PC-9 (cell line): ENCODE measurements at regions not wholly inside any gene's neighbourhood (a gene's known extent, or its start where the extent isn't known, plus 50 kb on each side); places are given as distances from the start of the nearest gene placed in this dataset.

ENCODE experiments used
- BruUV-seq: library from RNA; stranded (reverse); fragments of 400-500 nt; replicated peaks from 2 replicates; lab custom pipeline; 2021; lab: Mats Ljungman, UMichigan
- CTCF ChIA-PET: fragments of 300-600 bp; sonication (Branson Sonifier 250); formaldehyde crosslinking; loops from one replicate; lab custom pipeline; 2022; ENCODE audit warnings: antibody characterized with exemption; lab: Charles Lee
- POLR2A ChIA-PET: fragments of 300-600 bp; sonication (Branson Sonifier 250); formaldehyde crosslinking; loops from one replicate; lab custom pipeline; 2022; ENCODE audit warnings: antibody characterized with exemption; ENCODE audit not compliant: unreplicated experiment; lab: Charles Lee
- DNase-seq, 2 experiments: peaks; one replicate each; pipeline versions ENCODE4 v3.0.0 to v3.0.0-alpha.2; 2015 to 2022; ENCODE audit warnings: mixed read lengths in 1 of 2
- H2AFZ ChIP-seq: fragments of 200-600 bp; sonication (generic); 2 replicates; pipeline ENCODE4 v1.8.1; 2017; ENCODE audit warnings: antibody characterized with exemption
- H3F3A ChIP-seq: fragments of 200-600 bp; sonication (generic); 2 replicates; pipeline ENCODE4 v1.8.1; 2017; ENCODE audit warnings: antibody characterized with exemption, mild to moderate bottlenecking, low read depth; ENCODE audit not compliant: insufficient read depth
- H3K27ac ChIP-seq: fragments of 200-600 bp; sonication (generic); 2 replicates; pipeline ENCODE4 v1.6.1; 2016; ENCODE audit warnings: mixed run types
- H3K27me3 ChIP-seq: fragments of 200-600 bp; sonication (generic); 2 replicates; pipeline ENCODE4 v1.6.1; 2016; ENCODE audit warnings: low read depth, mixed run types; ENCODE audit not compliant: insufficient read depth
- H3K36me3 ChIP-seq: fragments of 200-600 bp; sonication (generic); 2 replicates; pipeline ENCODE4 v1.6.1; 2016; ENCODE audit warnings: low read depth, mixed run types
- H3K4me1 ChIP-seq: fragments of 200-600 bp; sonication (generic); replicated peaks from 2 replicates; pipeline ENCODE4 v1.6.1; 2016; ENCODE audit warnings: mixed run types; ENCODE audit not compliant: insufficient read depth
- H3K4me2 ChIP-seq: fragments of 200-600 bp; sonication (generic); 2 replicates; pipeline ENCODE4 v1.6.1; 2017; ENCODE audit warnings: mixed run types
- H3K4me3 ChIP-seq: fragments of 200-600 bp; sonication (generic); 2 replicates; pipeline ENCODE4 v1.6.1; 2016; ENCODE audit warnings: mixed run types
- H3K79me2 ChIP-seq: fragments of 200-600 bp; sonication (generic); 2 replicates; pipeline ENCODE4 v1.6.1; 2017; ENCODE audit warnings: low read depth, mixed run types
- H3K9me2 ChIP-seq: fragments of 200-600 bp; sonication (generic); 2 replicates; pipeline ENCODE4 v1.8.1; 2017; ENCODE audit warnings: mild to moderate bottlenecking; ENCODE audit not compliant: insufficient read depth
- H3K9me3 ChIP-seq: fragments of 200-600 bp; sonication (generic); 2 replicates; pipeline ENCODE4 v1.8.1; 2016; ENCODE audit warnings: low read depth; ENCODE audit not compliant: insufficient read depth
- H4K20me1 ChIP-seq: fragments of 200-600 bp; sonication (generic); 2 replicates; pipeline ENCODE4 v1.8.1; 2017; ENCODE audit not compliant: insufficient read depth
- EZH2 ChIP-seq: fragments of 200-600 bp; sonication (generic); IDR thresholded peaks from 2 replicates; pipeline ENCODE4 v1.8.0; 2017; ENCODE audit warnings: antibody characterized with exemption, low read depth
- intact Hi-C: fragments of 100-400 bp; cut with micrococcal nuclease; formaldehyde crosslinking; loops from one replicate; pipeline ENCODE4 v1.10.0; 2022; ENCODE audit not compliant: unreplicated experiment
- TF ChIP-seq, protein P1 (sequence below): fragments of 200-600 bp; sonication (generic); conservative IDR thresholded peaks from 2 replicates; pipeline ENCODE4 v1.6.1; 2017; ENCODE audit warnings: mixed run types, antibody characterized with exemption, mild to moderate bottlenecking, moderate library complexity

DNA sequence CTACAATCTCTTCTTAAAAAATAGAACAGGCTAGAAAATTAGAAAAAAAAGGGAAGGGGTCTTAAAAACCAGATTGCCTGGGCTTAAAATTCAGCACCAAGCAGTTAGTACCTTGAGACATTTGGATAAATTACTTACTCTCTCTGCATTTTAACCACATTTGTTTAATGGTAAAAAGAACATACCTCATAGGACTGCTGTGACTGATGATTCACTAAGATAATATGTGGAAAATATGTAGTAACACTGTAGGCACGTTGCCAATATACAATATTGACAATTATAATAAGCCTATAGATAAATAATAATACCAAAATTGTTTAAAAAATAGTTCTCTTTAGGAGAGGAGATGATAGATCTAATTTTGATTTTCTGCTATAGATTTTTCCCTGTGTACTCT is 750.4 kb downstream of the TENT5A start:
- Histone ChIP-seq H3K9me3 (no peaks in the 10 kb centered on the region), H3K4me1 (no peaks in the 10 kb centered on the region), H2AFZ (no peak overlapping the region), H3K36me3 (no peaks in the 10 kb centered on the region), H3K79me2 (no peaks in the 10 kb centered on the region), H3K27ac (no peak overlapping the region), H3K4me3 (no peak overlapping the region), H3K4me2 (no peak overlapping the region), H3K27me3 (no peaks in the 10 kb centered on the region), H3K9me2 (no peaks in the 10 kb centered on the region), H3F3A (no peaks in the 10 kb centered on the region), H4K20me1 (no peaks in the 10 kb centered on the region)
- DNase-seq = no peak
- no TSS peak for BruUV-seq
- intact Hi-C loops = no loop called here
- ChIA-PET CTCF (no interaction called here), POLR2A (no interaction called here)
- TF ChIP-seq, protein P1, sequence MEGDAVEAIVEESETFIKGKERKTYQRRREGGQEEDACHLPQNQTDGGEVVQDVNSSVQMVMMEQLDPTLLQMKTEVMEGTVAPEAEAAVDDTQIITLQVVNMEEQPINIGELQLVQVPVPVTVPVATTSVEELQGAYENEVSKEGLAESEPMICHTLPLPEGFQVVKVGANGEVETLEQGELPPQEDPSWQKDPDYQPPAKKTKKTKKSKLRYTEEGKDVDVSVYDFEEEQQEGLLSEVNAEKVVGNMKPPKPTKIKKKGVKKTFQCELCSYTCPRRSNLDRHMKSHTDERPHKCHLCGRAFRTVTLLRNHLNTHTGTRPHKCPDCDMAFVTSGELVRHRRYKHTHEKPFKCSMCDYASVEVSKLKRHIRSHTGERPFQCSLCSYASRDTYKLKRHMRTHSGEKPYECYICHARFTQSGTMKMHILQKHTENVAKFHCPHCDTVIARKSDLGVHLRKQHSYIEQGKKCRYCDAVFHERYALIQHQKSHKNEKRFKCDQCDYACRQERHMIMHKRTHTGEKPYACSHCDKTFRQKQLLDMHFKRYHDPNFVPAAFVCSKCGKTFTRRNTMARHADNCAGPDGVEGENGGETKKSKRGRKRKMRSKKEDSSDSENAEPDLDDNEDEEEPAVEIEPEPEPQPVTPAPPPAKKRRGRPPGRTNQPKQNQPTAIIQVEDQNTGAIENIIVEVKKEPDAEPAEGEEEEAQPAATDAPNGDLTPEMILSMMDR = no peak
- no peak for TF ChIP-seq EZH2

DNA sequence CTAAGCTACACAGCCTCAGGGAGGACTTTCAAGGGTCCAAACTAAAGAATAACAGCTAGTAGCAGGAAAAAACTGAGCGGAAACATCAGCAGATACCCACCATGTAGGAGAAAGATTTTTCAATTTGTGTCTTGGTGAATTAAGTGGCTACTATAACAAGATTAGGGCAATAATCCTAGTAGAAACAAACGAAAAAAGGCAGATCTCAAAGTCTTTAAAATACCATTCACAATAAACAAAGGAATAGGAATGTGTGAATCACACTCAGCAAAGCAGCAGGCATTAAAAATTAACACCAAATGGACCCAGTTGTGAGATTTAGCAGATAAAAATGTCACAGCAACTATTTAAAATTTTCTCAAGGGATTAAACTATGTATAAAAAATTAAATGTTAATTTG is 761.2 kb downstream of the TENT5A start:
- ChIA-PET POLR2A (no interaction called here), CTCF (no interaction called here)
- H3K36me3 ChIP-seq = no peaks in the 10 kb centered on the region
- no peaks in the 10 kb centered on the region for H3F3A ChIP-seq
- no peak overlapping the region for H3K4me2 ChIP-seq
- no peaks in the 10 kb centered on the region for H4K20me1 ChIP-seq
- no peak overlapping the region for H3K27ac ChIP-seq
- no peaks in the 10 kb centered on the region for H3K9me3 ChIP-seq
- no peak for DNase-seq
- intact Hi-C loops = no loop called here
- no peaks in the 10 kb centered on the region for H3K27me3 ChIP-seq
- BruUV-seq = no TSS peak
- no peak for TF ChIP-seq EZH2
- TF ChIP-seq, protein P1 = no peak
- no peak overlapping the region for H2AFZ ChIP-seq
- no peaks in the 10 kb centered on the region for H3K79me2 ChIP-seq
- H3K4me1 ChIP-seq = no peaks in the 10 kb centered on the region
- H3K4me3 ChIP-seq = no peak overlapping the region
- no peaks in the 10 kb centered on the region for H3K9me2 ChIP-seq

DNA sequence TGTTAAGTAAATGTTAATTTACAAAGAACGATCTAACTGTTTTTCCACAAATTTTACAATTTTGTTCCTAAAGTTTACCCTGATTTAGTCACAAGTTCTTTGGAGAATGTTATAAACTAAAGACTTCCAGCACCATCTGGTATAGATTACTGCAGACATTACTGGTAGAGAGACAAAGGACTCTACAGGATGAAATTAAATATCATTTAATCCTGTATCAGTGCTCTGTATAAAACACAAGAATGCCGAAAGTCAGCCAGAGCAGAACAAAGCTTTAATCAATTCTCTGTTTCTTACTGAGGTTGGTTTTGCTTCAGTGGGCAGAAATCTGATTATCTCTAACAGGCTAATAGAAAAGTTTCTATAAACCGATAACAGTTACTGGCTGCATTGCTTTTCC is 763.6 kb downstream of the TENT5A start:
- CTCF ChIA-PET = no interaction called here

More for the DNA sequence above, 763.6 kb downstream of the TENT5A start:
- POLR2A ChIA-PET = no interaction called here
- TF ChIP-seq, protein P1 = no peak
- TF ChIP-seq EZH2 = no peak
- H3K4me2 ChIP-seq = no peak overlapping the region
- no peaks in the 10 kb centered on the region for H4K20me1 ChIP-seq
- no peaks in the 10 kb centered on the region for H3K9me3 ChIP-seq
- intact Hi-C loops = no loop called here
- H3K27me3 ChIP-seq = no peaks in the 10 kb centered on the region
- H3K79me2 ChIP-seq = no peaks in the 10 kb centered on the region
- H3K9me2 ChIP-seq = no peaks in the 10 kb centered on the region
- no TSS peak for BruUV-seq
- DNase-seq = no peak
- H3K27ac ChIP-seq = no peak overlapping the region
- H2AFZ ChIP-seq = no peak overlapping the region
- no peaks in the 10 kb centered on the region for H3K4me1 ChIP-seq
- no peaks in the 10 kb centered on the region for H3K36me3 ChIP-seq
- no peak overlapping the region for H3K4me3 ChIP-seq
- H3F3A ChIP-seq = no peaks in the 10 kb centered on the region
